Suprapubic skin (tissue), 4 donors: ENCODE measurements at regions not wholly inside any gene's neighbourhood (a gene's known extent, or its start where the extent isn't known, plus 50 kb on each side); places are given as distances from the start of the nearest gene placed in this dataset.

Experiments used
- DNase-seq, 2 donors: peaks; one replicate each; pipeline ENCODE4 v3.0.0-alpha.2; 2019; ENCODE audit warnings: low spot score in 2 of 2
- H3K27ac ChIP-seq: fragments of 200-600 bp; sonication (generic); one replicate; pipeline ENCODE4 v1.5.1; 2019
- H3K27me3 ChIP-seq: fragments of 200-600 bp; sonication (generic); one replicate; pipeline ENCODE4 v1.5.1; 2019
- H3K36me3 ChIP-seq: fragments of 200-600 bp; sonication (generic); one replicate; pipeline ENCODE4 v1.5.1; 2019
- H3K4me1 ChIP-seq: fragments of 200-600 bp; sonication (generic); one replicate; pipeline ENCODE4 v1.5.1; 2019
- H3K4me3 ChIP-seq: fragments of 200-600 bp; sonication (generic); one replicate; pipeline ENCODE4 v1.5.1; 2019; ENCODE audit warnings: mild to moderate bottlenecking
- H3K9me3 ChIP-seq: fragments of 200-600 bp; sonication (generic); one replicate; pipeline ENCODE4 v1.5.1; 2019
- CTCF ChIP-seq, 2 donors: fragments of 200-600 bp in 1 of 2; fragments of 450-650 bp in 1 of 2; sonication (generic) in 1 of 2; IDR thresholded peaks; one replicate each; pipeline ENCODE4 v1.5.1; 2016 to 2019; ENCODE audit warnings: antibody characterized with exemption in 2 of 2, mild to moderate bottlenecking in 1 of 2, moderate library complexity in 1 of 2
- EP300 ChIP-seq: sonication (generic); formaldehyde crosslinking; IDR thresholded peaks from one replicate; pipeline ENCODE4 v1.6.1; 2017; ENCODE audit warnings: antibody characterized with exemption
- POLR2A ChIP-seq, 2 donors: fragments of 450-650 bp; IDR thresholded peaks; one replicate each; pipeline ENCODE4 v1.6.1; 2017; ENCODE audit warnings: antibody characterized with exemption in 2 of 2, mild to moderate bottlenecking in 2 of 2, moderate library complexity in 2 of 2
- POLR2AphosphoS5 ChIP-seq, 3 donors: sonication (generic); formaldehyde crosslinking; IDR thresholded peaks; one replicate each; pipeline ENCODE4 v1.6.1; 2017; ENCODE audit warnings: antibody characterized with exemption in 3 of 3
- WGBS: methylation state at CpG from one replicate; pipeline ENCODE4 v1.1.5; 2018; 5-methylcytosine and 5-hydroxymethylcytosine counted together

GRCh38 chr14:85934123-85934885 lies 404.4 kb downstream of the FLRT2 start:
- peaks cover 7% of the 10 kb centered on the region for H3K9me3 ChIP-seq
- no peak for DNase-seq
- H3K4me1 ChIP-seq: no peaks in the 10 kb centered on the region
- WGBS: 63% methylated on average over 12 of the region's 12 CpGs
- H3K4me3 ChIP-seq: peak overlapping the region; percentile 38
- H3K27ac ChIP-seq: peak overlapping the region; percentile 34
- H3K36me3 ChIP-seq: no peaks in the 10 kb centered on the region
- TF ChIP-seq POLR2AphosphoS5 (IDR thresholded peaks at IDR 0.05) (no peak), CTCF (IDR thresholded peaks at IDR 0.05) (no peak), POLR2A (IDR thresholded peaks at IDR 0.05) (no peak), EP300 (no peak)
- H3K27me3 ChIP-seq: no peaks in the 10 kb centered on the region

- Histone ChIP-seq H3K9me3 (no peaks in the 10 kb centered on the region), H3K27ac (no peak overlapping the region), H3K4me3 (no peak overlapping the region), H3K36me3 (no peaks in the 10 kb centered on the region), H3K4me1 (no peaks in the 10 kb centered on the region), H3K27me3 (no peaks in the 10 kb centered on the region)
- 89% methylated on average over 3 of the region's 3 CpGs for WGBS
- TF ChIP-seq POLR2AphosphoS5 (IDR thresholded peaks at IDR 0.05) (no peak), CTCF (IDR thresholded peaks at IDR 0.05) (no peak), POLR2A (IDR thresholded peaks at IDR 0.05) (no peak), EP300 (no peak)
- DNase-seq: no peak
These were observed 391.3 kb downstream of the FLRT2 start for GRCh38 chr14:85921241-85921640.

- DNase-seq: no peak
- no peaks in the 10 kb centered on the region for H3K4me1 ChIP-seq
- TF ChIP-seq CTCF (IDR thresholded peaks at IDR 0.05) (no peak), EP300 (no peak), POLR2A (IDR thresholded peaks at IDR 0.05) (no peak), POLR2AphosphoS5 (IDR thresholded peaks at IDR 0.05) (no peak)
- WGBS: 63% methylated on average over 4 of the region's 4 CpGs
- no peak overlapping the region for H3K4me3 ChIP-seq
- no peaks in the 10 kb centered on the region for H3K36me3 ChIP-seq
- H3K27me3 ChIP-seq: no peaks in the 10 kb centered on the region
- no peak overlapping the region for H3K27ac ChIP-seq
- H3K9me3 ChIP-seq: no peaks in the 10 kb centered on the region
These were observed 387.8 kb downstream of the FLRT2 start for GRCh38 chr14:85917716-85918115.

GRCh38 chr14:85915711-85916110 lies 385.8 kb downstream of the FLRT2 start:
- no peak for DNase-seq
- H3K36me3 ChIP-seq: no peaks in the 10 kb centered on the region
- WGBS: 71% methylated on average over 2 of the region's 2 CpGs
- TF ChIP-seq EP300 (no peak), CTCF (IDR thresholded peaks at IDR 0.05) (no peak), POLR2A (IDR thresholded peaks at IDR 0.05) (no peak), POLR2AphosphoS5 (IDR thresholded peaks at IDR 0.05) (no peak)
- H3K27ac ChIP-seq: no peak overlapping the region
- H3K4me3 ChIP-seq: no peak overlapping the region
- no peaks in the 10 kb centered on the region for H3K27me3 ChIP-seq
- no peaks in the 10 kb centered on the region for H3K4me1 ChIP-seq
- no peaks in the 10 kb centered on the region for H3K9me3 ChIP-seq

- no peaks in the 10 kb centered on the region for H3K27me3 ChIP-seq
- no peak overlapping the region for H3K27ac ChIP-seq
- TF ChIP-seq EP300 (no peak), CTCF (IDR thresholded peaks at IDR 0.05) (no peak), POLR2AphosphoS5 (IDR thresholded peaks at IDR 0.05) (no peak), POLR2A (IDR thresholded peaks at IDR 0.05) (no peak)
- no peak for DNase-seq
- H3K36me3 ChIP-seq: no peaks in the 10 kb centered on the region
- H3K9me3 ChIP-seq: no peaks in the 10 kb centered on the region
- H3K4me3 ChIP-seq: no peak overlapping the region
- H3K4me1 ChIP-seq: no peaks in the 10 kb centered on the region
- WGBS: 81% methylated on average over 6 of the region's 6 CpGs
These were observed 382.2 kb downstream of the FLRT2 start for GRCh38 chr14:85912141-85912540.
